Sigmoid colon (tissue), 6 donors: ENCODE measurements at regions not wholly inside any gene's neighbourhood (a gene's known extent, or its start where the extent isn't known, plus 50 kb on each side); places are given as distances from the start of the nearest gene placed in this dataset.
"Not testable (repeated sequence)": the region's sequence is repeated elsewhere in the genome, so short reads cannot be mapped to it uniquely, and the experiment has no call there.

Experiments used
- DNase-seq: peaks from one replicate; pipeline ENCODE4 v3.0.0-alpha.2; 2019
- H3K27ac ChIP-seq, 4 donors: fragments of 200-600 bp; sonication (generic); one replicate each; pipeline ENCODE4 v1.5.1; 2016 to 2019; ENCODE audit warnings: mild to moderate bottlenecking in 1 of 4
- H3K27me3 ChIP-seq, 3 donors: fragments of 200-600 bp; sonication (generic); one replicate each; pipeline ENCODE4 v1.5.1; 2019; ENCODE audit warnings: mild to moderate bottlenecking in 1 of 3
- H3K36me3 ChIP-seq, 4 donors: fragments of 200-600 bp; sonication (generic); one replicate each; pipeline ENCODE4 v1.5.1; 2016 to 2019
- H3K4me1 ChIP-seq, 4 donors: fragments of 200-600 bp; sonication (generic); one replicate each; pipeline ENCODE4 v1.5.1; 2017 to 2019
- H3K4me3 ChIP-seq, 4 donors: fragments of 200-600 bp; sonication (generic); one replicate each; pipeline ENCODE4 v1.5.1; 2017 to 2019; ENCODE audit warnings: mild to moderate bottlenecking in 2 of 4, moderate library complexity in 1 of 4
- H3K9me3 ChIP-seq, 4 donors: fragments of 200-600 bp in 3 of 4; sonication (generic) in 3 of 4; one replicate each; pipeline versions ENCODE4 v1.5.1 to v1.6.1; 2013 to 2019
- EP300 ChIP-seq, 4 donors: sonication (generic); formaldehyde crosslinking; IDR thresholded peaks; one replicate each; pipeline ENCODE4 v1.6.1; 2017; ENCODE audit warnings: antibody characterized with exemption in 4 of 4
- POLR2A ChIP-seq, 2 donors: fragments of 450-650 bp; IDR thresholded peaks; one replicate each; pipeline ENCODE4 v1.6.1; 2016; ENCODE audit warnings: antibody characterized with exemption in 2 of 2, mild to moderate bottlenecking in 2 of 2, moderate library complexity in 2 of 2
- POLR2AphosphoS5 ChIP-seq, 4 donors: sonication (generic); formaldehyde crosslinking; IDR thresholded peaks; one replicate each; pipeline ENCODE4 v1.6.1; 2017; ENCODE audit warnings: antibody characterized with exemption in 4 of 4
- WGBS, 2 donors: extraction: QIAGEN DNeasy Blood & Tissue Kit; methylation state at CpG; one replicate each; pipeline ENCODE4 v1.1.7; 2013; 5-methylcytosine and 5-hydroxymethylcytosine counted together
- intact Hi-C: fragments of 100-400 bp; cut with DNase I; formaldehyde crosslinking; loops from one replicate; pipeline ENCODE4 v1.15.1; 2023
- TF ChIP-seq, protein P1 (sequence below), 4 experiments: fragments of 450-650 bp in 3 of 4; fragments of 200-600 bp in 1 of 4; IDR thresholded peaks; one replicate each; pipeline ENCODE4 v1.5.1; 2016 to 2019; ENCODE audit warnings: antibody characterized with exemption in 4 of 4, mild to moderate bottlenecking in 3 of 4, moderate library complexity in 2 of 4
- donor health status: healthy with polysubstance abuse.
- donor health status: healthy.

DNA sequence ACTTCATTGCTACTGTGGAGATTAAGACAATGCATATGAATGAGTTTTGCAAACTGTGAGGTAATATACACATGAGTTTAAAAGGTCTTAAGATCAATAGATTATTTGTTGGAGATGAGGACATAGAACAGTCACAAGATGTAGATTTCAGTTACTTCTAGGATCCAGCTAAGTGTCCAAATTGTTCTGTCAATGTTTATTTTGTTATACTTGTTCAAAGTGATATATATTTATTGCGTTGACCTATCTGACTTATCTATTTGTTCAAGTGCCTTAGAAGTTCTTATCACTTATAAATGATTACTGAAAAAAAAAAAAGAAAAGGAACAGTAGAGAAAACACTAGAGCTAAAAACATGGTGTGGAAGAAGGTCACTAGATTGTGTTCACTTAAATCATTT lies 75.6 kb upstream of the GRIN3A start:
- TF ChIP-seq POLR2A (IDR thresholded peaks at IDR 0.05), result no peak
- no peak for TF ChIP-seq EP300 (IDR thresholded peaks at IDR 0.05)
- TF ChIP-seq, protein P1, sequence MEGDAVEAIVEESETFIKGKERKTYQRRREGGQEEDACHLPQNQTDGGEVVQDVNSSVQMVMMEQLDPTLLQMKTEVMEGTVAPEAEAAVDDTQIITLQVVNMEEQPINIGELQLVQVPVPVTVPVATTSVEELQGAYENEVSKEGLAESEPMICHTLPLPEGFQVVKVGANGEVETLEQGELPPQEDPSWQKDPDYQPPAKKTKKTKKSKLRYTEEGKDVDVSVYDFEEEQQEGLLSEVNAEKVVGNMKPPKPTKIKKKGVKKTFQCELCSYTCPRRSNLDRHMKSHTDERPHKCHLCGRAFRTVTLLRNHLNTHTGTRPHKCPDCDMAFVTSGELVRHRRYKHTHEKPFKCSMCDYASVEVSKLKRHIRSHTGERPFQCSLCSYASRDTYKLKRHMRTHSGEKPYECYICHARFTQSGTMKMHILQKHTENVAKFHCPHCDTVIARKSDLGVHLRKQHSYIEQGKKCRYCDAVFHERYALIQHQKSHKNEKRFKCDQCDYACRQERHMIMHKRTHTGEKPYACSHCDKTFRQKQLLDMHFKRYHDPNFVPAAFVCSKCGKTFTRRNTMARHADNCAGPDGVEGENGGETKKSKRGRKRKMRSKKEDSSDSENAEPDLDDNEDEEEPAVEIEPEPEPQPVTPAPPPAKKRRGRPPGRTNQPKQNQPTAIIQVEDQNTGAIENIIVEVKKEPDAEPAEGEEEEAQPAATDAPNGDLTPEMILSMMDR (IDR thresholded peaks at IDR 0.05), result no peak
- TF ChIP-seq POLR2AphosphoS5 (IDR thresholded peaks at IDR 0.05), result no peak
- H3K36me3 ChIP-seq, result no peaks in the 10 kb centered on the region
- no peaks in the 10 kb centered on the region for H3K9me3 ChIP-seq
- intact Hi-C loops, result no loop called here
- no peak overlapping the region for H3K4me3 ChIP-seq
- no peak overlapping the region for H3K27ac ChIP-seq
- no peak for DNase-seq
- H3K27me3 ChIP-seq, result no peaks in the 10 kb centered on the region
- no peaks in the 10 kb centered on the region for H3K4me1 ChIP-seq
- 46 to 91% methylated on average over 1 of the region's 1 CpG for WGBS, 2 donors

DNA sequence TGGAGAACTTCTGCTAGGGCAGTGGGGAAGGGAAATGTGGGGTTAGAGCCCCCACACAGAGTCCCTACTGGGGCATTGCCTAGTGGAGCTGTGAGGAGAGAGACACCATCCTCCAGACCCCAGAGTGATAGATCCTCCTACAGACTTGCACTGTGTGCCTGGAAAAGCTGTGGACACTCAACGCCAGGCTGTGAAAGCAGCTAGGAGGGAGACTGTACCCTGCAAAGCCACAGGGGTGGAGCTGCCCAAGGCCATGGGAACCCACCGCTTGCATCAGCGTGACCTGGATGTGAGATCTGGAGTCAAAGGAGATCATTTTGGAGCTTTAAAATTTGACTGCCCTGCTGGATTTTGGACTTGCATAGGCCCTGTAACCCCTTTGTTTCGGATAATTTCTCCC lies 69.4 kb upstream of the GRIN3A start:
- H3K4me1 ChIP-seq, H3K36me3 ChIP-seq, H3K27ac ChIP-seq, H3K27me3 ChIP-seq, DNase-seq, intact Hi-C loops, H3K4me3 ChIP-seq, H3K9me3 ChIP-seq: not testable (repeated sequence)
- WGBS, 2 donors, result 90 to 92% methylated on average over 4 of the region's 4 CpGs

DNA sequence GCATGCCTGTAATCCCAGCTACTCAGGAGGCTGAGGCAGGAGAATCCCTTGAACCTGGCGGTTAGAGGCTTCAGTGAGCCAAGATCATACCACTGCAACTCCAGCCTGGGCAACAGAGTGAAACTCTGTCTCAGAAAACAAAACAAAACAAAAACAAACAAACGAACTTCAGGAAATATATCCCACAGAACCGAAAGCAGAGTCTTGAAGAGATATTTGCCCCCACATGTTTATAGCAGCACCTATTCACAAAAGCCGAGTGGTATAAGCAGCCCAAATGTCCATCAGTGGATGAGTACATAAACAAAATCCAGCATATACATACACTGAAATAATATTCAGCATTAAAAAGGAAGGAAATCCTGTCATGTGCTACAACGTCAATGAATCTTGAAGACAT lies 57.6 kb upstream of the GRIN3A start:
- Histone ChIP-seq H3K36me3 (no peaks in the 10 kb centered on the region), H3K9me3 (no peaks in the 10 kb centered on the region), H3K27ac (no peak overlapping the region), H3K4me3 (no peak overlapping the region), H3K27me3 (no peaks in the 10 kb centered on the region), H3K4me1 (no peaks in the 10 kb centered on the region)
- DNase-seq, result no peak
- TF ChIP-seq EP300 (IDR thresholded peaks at IDR 0.05) (no peak), POLR2A (IDR thresholded peaks at IDR 0.05) (no peak)
- WGBS, 2 donors, result 63 to 73% methylated on average over 5 of the region's 5 CpGs
- intact Hi-C loops, result no loop called here

DNA sequence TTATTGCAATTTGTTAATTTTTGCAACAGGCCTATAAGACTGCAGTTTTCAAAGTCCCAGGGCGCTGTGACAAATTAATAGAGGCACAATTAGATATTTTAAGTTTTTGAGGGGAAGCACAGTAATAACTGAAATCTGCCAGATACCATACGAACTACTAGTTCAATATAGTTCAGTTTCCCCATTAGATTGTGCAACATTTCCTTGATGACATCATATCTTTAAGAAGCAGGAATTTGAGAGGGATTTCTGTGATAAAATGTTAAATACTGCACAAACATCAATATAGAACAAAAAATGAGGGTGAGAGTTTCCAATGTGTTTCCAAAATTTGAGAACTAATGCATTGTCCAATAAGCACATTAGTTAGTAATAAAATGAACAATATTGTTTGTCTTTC lies 56.7 kb upstream of the GRIN3A start:
- no peak overlapping the region for H3K4me3 ChIP-seq
- no peaks in the 10 kb centered on the region for H3K9me3 ChIP-seq
- WGBS, 2 donors, result 78 to 89% methylated on average over 2 of the region's 2 CpGs
- no peaks in the 10 kb centered on the region for H3K36me3 ChIP-seq
- no peaks in the 10 kb centered on the region for H3K4me1 ChIP-seq
- H3K27me3 ChIP-seq, result no peaks in the 10 kb centered on the region
- intact Hi-C loops, result no loop called here
- H3K27ac ChIP-seq, result no peak overlapping the region
- TF ChIP-seq EP300 (IDR thresholded peaks at IDR 0.05) (no peak), POLR2AphosphoS5 (IDR thresholded peaks at IDR 0.05) (no peak), POLR2A (IDR thresholded peaks at IDR 0.05) (no peak)
- TF ChIP-seq, protein P1 (IDR thresholded peaks at IDR 0.05), result no peak
- no peak for DNase-seq

DNA sequence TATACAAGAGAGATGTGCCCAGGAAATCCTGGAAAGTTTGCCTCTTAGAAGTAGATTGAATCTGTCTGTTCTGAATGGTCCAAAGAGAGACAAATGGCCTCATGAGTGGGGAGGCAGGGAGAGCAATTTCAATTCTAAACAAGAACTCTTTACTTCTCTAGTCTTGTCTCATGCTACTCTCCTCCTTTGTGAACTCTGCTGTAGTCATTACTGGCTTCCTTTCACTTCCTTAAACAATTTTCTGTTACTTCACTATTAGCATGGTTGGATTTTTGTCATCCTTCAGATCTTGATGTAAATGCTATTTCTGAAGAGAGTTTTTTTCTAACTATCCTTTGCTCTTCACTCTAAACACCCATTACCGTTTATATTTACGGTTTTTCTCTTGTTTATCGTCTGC lies 54.0 kb upstream of the GRIN3A start:
- H3K9me3 ChIP-seq, result no peaks in the 10 kb centered on the region
- H3K27ac ChIP-seq, result no peak overlapping the region
- no peaks in the 10 kb centered on the region for H3K4me1 ChIP-seq
- DNase-seq, result no peak
- WGBS, 2 donors, result 68 to 80% methylated on average over 3 of the region's 3 CpGs
- H3K36me3 ChIP-seq, result no peaks in the 10 kb centered on the region
- no peaks in the 10 kb centered on the region for H3K27me3 ChIP-seq
- intact Hi-C loops, result no loop called here
- no peak overlapping the region for H3K4me3 ChIP-seq
- TF ChIP-seq POLR2AphosphoS5 (IDR thresholded peaks at IDR 0.05) (no peak), EP300 (IDR thresholded peaks at IDR 0.05) (no peak), POLR2A (IDR thresholded peaks at IDR 0.05) (no peak)
- TF ChIP-seq, protein P1 (IDR thresholded peaks at IDR 0.05), result no peak

DNA sequence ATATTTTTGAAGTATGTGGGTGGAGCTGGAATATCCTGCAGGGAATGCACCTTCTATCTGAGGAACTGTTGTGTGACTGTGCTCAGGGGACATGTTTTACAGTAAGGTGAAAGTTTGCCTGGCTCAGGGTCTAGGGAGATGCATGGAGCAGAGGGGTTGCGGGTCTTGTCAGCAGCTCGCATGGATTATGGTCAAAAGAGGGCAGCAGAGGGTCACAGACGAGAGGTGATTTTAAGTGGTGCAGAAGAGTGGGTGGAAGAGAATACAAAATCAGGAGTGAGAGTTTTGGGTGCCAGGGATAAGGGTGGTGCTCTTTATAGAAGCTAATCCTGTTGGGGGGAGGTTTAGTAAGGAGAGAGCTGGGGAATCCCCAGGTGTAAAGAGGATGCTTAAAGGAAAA lies 53.5 kb upstream of the GRIN3A start:
- Histone ChIP-seq H3K4me1 (no peaks in the 10 kb centered on the region), H3K9me3 (no peaks in the 10 kb centered on the region), H3K27me3 (no peaks in the 10 kb centered on the region), H3K27ac (no peak overlapping the region), H3K4me3 (no peak overlapping the region), H3K36me3 (no peaks in the 10 kb centered on the region)
- WGBS, 2 donors, result 6 to 10% methylated on average over 3 of the region's 3 CpGs
- intact Hi-C loops, result no loop called here
- TF ChIP-seq, protein P1 (IDR thresholded peaks at IDR 0.05), result peak in 1 of 4 experiments; percentile 17
- no peak for TF ChIP-seq EP300 (IDR thresholded peaks at IDR 0.05)
- no peak for DNase-seq
